Testis (tissue), 2 donors: ENCODE measurements at regions not wholly inside any gene's neighbourhood (a gene's known extent, or its start where the extent isn't known, plus 50 kb on each side); places are given as distances from the start of the nearest gene placed in this dataset.

ENCODE experiments used
- DNase-seq: peaks from one replicate; pipeline ENCODE4 v3.0.0-alpha.2; 2019
- H3K27ac ChIP-seq, 2 donors: fragments of 200-600 bp; sonication (generic); one replicate each; pipeline ENCODE4 v1.5.1; 2019
- H3K27me3 ChIP-seq: fragments of 200-600 bp; sonication (generic); one replicate; pipeline ENCODE4 v1.5.1; 2019
- H3K36me3 ChIP-seq: fragments of 200-600 bp; sonication (generic); one replicate; pipeline ENCODE4 v1.5.1; 2017; ENCODE audit warnings: low read depth; ENCODE audit errors: missing control alignments
- H3K4me1 ChIP-seq: fragments of 200-600 bp; sonication (generic); one replicate; pipeline ENCODE4 v1.5.1; 2019
- H3K4me3 ChIP-seq, 2 donors: fragments of 200-600 bp; sonication (generic); one replicate each; pipeline ENCODE4 v1.5.1; 2017 to 2019
- H3K9me3 ChIP-seq: fragments of 200-600 bp; sonication (generic); one replicate; pipeline ENCODE4 v1.5.1; 2017
- POLR2A ChIP-seq: fragments of 450-650 bp; IDR thresholded peaks from one replicate; pipeline ENCODE4 v1.6.1; 2017; ENCODE audit warnings: antibody characterized with exemption, mild to moderate bottlenecking, moderate library complexity
- WGBS, 2 donors: methylation state at CpG; one replicate each; pipeline ENCODE4 v1.1.5; 2018; 5-methylcytosine and 5-hydroxymethylcytosine counted together
- intact Hi-C: fragments of 100-400 bp; cut with DNase I; formaldehyde crosslinking; loops from one replicate; pipeline ENCODE4 v1.15.1; 2023; ENCODE audit warnings: low total_unique reads
- TF ChIP-seq, protein P1 (sequence below), 3 experiments: fragments of 450-650 bp in 2 of 3; fragments of 200-600 bp in 1 of 3; sonication (generic) in 1 of 3; IDR thresholded peaks; one replicate each; pipeline ENCODE4 v1.5.1; 2016 to 2019; ENCODE audit warnings: antibody characterized with exemption in 3 of 3, mild to moderate bottlenecking in 2 of 3, moderate library complexity in 1 of 3

DNA sequence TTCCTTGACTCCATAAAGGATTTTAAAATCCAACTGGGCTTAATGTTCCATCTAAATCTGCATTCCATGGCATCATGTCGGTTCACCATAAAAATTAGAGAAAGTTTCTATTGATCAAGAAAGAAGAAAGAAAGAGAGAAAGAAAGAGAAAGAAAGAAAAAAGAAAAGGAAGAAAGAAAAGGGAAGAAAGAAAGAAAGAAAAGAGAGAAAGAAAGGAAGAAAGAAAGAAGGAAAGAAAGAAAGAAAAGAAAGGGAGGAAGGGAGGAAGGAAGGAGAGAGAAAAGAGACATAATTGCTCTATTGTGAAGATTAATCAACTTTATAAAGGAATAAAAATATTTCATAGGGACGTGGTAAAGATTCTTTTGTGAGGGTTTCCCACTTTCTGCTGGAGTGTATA, 329.2 kb downstream of the DLEU7 start:
- intact Hi-C loops: no loop called here
- no peak for TF ChIP-seq POLR2A
- TF ChIP-seq, protein P1, sequence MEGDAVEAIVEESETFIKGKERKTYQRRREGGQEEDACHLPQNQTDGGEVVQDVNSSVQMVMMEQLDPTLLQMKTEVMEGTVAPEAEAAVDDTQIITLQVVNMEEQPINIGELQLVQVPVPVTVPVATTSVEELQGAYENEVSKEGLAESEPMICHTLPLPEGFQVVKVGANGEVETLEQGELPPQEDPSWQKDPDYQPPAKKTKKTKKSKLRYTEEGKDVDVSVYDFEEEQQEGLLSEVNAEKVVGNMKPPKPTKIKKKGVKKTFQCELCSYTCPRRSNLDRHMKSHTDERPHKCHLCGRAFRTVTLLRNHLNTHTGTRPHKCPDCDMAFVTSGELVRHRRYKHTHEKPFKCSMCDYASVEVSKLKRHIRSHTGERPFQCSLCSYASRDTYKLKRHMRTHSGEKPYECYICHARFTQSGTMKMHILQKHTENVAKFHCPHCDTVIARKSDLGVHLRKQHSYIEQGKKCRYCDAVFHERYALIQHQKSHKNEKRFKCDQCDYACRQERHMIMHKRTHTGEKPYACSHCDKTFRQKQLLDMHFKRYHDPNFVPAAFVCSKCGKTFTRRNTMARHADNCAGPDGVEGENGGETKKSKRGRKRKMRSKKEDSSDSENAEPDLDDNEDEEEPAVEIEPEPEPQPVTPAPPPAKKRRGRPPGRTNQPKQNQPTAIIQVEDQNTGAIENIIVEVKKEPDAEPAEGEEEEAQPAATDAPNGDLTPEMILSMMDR (IDR thresholded peaks at IDR 0.05): no peak
- WGBS, 2 donors: 82 to 92% methylated on average over 2 of the region's 2 CpGs
- Histone ChIP-seq H3K36me3 (no peaks in the 10 kb centered on the region), H3K27me3 (no peaks in the 10 kb centered on the region), H3K4me3 (no peak overlapping the region), H3K9me3 (no peaks in the 10 kb centered on the region), H3K27ac (no peak overlapping the region), H3K4me1 (peaks cover 9% of the 10 kb centered on the region)
- DNase-seq: no peak

DNA sequence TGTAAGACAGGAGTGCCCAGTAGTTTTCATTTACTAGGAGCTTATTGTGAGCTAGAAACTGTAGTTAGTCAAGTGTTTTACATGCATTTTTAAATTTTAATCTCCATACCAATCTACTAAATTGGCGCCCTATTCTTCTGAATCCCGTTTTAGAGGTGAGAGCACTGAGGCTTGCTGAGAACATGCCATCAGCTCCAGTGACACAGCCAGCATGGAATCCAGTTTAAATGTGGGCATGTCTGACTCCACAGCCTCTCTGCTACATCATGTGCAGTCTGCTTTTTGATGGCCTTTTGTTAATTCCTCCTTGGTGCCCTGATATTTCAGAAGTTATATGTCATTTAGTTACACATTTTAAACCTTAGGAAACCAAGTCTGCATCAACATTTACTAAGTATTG, 325.4 kb downstream of the DLEU7 start:
- Histone ChIP-seq H3K27me3 (no peaks in the 10 kb centered on the region), H3K27ac (no peak overlapping the region), H3K4me3 (no peak overlapping the region), H3K36me3 (no peaks in the 10 kb centered on the region), H3K9me3 (no peaks in the 10 kb centered on the region), H3K4me1 (peaks cover 26% of the 10 kb centered on the region)
- intact Hi-C loops: no loop called here
- no peak for DNase-seq
- 92 to 94% methylated on average over 2 of the region's 2 CpGs for WGBS, 2 donors
- TF ChIP-seq, protein P1 (IDR thresholded peaks at IDR 0.05): no peak
- no peak for TF ChIP-seq POLR2A

DNA sequence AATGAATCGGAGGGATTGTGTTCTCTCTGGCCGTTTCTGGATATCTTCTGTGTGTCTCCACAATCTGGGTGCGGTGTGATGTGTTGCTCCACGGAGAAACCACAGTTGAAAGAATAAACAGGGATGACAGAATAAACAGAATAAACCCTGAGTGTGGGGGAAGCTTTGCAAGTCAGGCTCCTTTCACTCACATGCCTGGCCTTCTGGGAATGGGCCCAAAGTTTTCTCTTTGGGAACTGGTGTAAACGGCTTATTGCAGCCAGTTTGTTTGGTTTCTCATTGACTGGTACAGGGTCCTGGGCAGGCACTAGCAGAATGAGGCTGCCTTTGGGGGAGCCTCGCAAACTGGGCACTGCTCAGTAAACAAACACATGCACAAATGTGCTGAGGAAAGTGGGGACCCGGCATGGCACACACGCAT, 324.7 kb downstream of the DLEU7 start:
- peaks cover 26% of the 10 kb centered on the region for H3K4me1 ChIP-seq
- no peak for TF ChIP-seq POLR2A
- TF ChIP-seq, protein P1 (IDR thresholded peaks at IDR 0.05): no peak
- H3K36me3 ChIP-seq: no peaks in the 10 kb centered on the region
- 88 to 90% methylated on average over 8 of the region's 8 CpGs for whole genome bisulfite sequencing, 2 donors
- no peaks in the 10 kb centered on the region for H3K27me3 ChIP-seq
- no peaks in the 10 kb centered on the region for H3K9me3 ChIP-seq
- H3K4me3 ChIP-seq: no peak overlapping the region
- H3K27ac ChIP-seq: no peak overlapping the region
- intact Hi-C loops: no loop called here
- no peak for DNase-seq

DNA sequence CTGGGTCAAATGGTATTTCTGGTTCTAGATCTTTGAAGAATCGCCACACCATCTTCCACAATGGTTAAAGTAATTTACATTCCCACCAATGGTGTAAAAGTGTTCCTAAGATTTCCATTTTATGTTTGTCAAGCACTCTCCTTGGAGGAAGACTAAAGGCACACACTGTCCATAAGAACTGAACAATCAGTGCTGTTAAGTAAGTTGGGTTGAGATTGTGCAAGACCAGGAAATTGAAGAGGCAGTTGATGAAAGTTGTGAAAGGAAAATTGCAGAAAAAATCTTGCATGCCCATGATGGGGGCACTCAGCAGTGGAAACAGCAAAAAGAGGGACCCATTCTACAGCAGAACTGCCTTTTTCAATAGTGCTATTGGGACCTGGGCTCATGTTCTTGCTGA, 323.6 kb downstream of the DLEU7 start:
- WGBS, 2 donors: 94 to 100% methylated on average over 1 of the region's 1 CpG
- Histone ChIP-seq H3K4me3 (no peak overlapping the region), H3K9me3 (no peaks in the 10 kb centered on the region), H3K27me3 (no peaks in the 10 kb centered on the region), H3K36me3 (no peaks in the 10 kb centered on the region), H3K4me1 (peaks cover 26% of the 10 kb centered on the region), H3K27ac (no peak overlapping the region)
- no peak for TF ChIP-seq POLR2A
- TF ChIP-seq, protein P1 (IDR thresholded peaks at IDR 0.05): no peak
- intact Hi-C loops: no loop called here
- no peak for DNase-seq

- no peak for DNase-seq
- no peak overlapping the region for H3K4me3 ChIP-seq
- no peaks in the 10 kb centered on the region for H3K9me3 ChIP-seq
- no peak overlapping the region for H3K27ac ChIP-seq
- H3K36me3 ChIP-seq: no peaks in the 10 kb centered on the region
- TF ChIP-seq, protein P1 (IDR thresholded peaks at IDR 0.05): no peak
- no peak for TF ChIP-seq POLR2A
- intact Hi-C loops: no loop called here
- H3K27me3 ChIP-seq: no peaks in the 10 kb centered on the region
- peaks cover 26% of the 10 kb centered on the region for H3K4me1 ChIP-seq
- WGBS, 2 donors: 54 to 61% methylated on average over 4 of the region's 4 CpGs
Measured at GRCh38 chr13:50521006-50521830, 322.3 kb downstream of the DLEU7 start.
